CD14-positive monocyte (primary cell): ENCODE measurements at regions not wholly inside any gene's neighbourhood (a gene's known extent, or its start where the extent isn't known, plus 50 kb on each side); places are given as distances from the start of the nearest gene placed in this dataset. TPM values are rescaled to one million over a fixed set of nuclear protein-coding genes. Genes with fewer than 3 reads are reported as not detected.

Experiments used
- DNase-seq, 3 donors: peaks; one replicate each; pipeline ENCODE4 v3.0.0-alpha.2; 2011 to 2022
- H2AFZ ChIP-seq: 2 replicates; pipeline ENCODE4 v1.6.0; 2012; ENCODE audit warnings: mild to moderate bottlenecking, low read depth, low read length, inconsistent platforms; ENCODE audit not compliant: insufficient read depth, poor library complexity, severe bottlenecking
- H3K27ac ChIP-seq, 2 donors: 1 replicate in 1 of 2; 2 replicates in 1 of 2; pipeline ENCODE4 v1.5.1; 2012 to 2013; ENCODE audit warnings: low read length in 2 of 2, control low read depth in 1 of 2, inconsistent platforms in 1 of 2, low read depth in 1 of 2, mild to moderate bottlenecking in 1 of 2
- H3K27me3 ChIP-seq, 2 donors: one replicate each; pipeline versions ENCODE4 v1.6.0 to v1.6.1; 2011 to 2013; ENCODE audit warnings: low read length in 2 of 2; ENCODE audit not compliant: control insufficient read depth in 2 of 2, insufficient read depth in 2 of 2
- H3K36me3 ChIP-seq, 2 donors: replicated peaks in 1 of 2; 1 replicate in 1 of 2; 2 replicates in 1 of 2; pipeline versions ENCODE4 v1.5.1 to v1.6.1; 2012 to 2013; ENCODE audit warnings: low read length in 2 of 2, control low read depth in 1 of 2, inconsistent platforms in 1 of 2, mild to moderate bottlenecking in 1 of 2; ENCODE audit not compliant: insufficient read depth in 2 of 2, control insufficient read depth in 1 of 2
- H3K4me1 ChIP-seq, 2 donors: 1 replicate in 1 of 2; 2 replicates in 1 of 2; pipeline versions ENCODE4 v1.5.1 to v1.6.1; 2012 to 2013; ENCODE audit warnings: low read length in 2 of 2, control low read depth in 1 of 2, inconsistent platforms in 1 of 2, mild to moderate bottlenecking in 1 of 2, moderate library complexity in 1 of 2; ENCODE audit not compliant: insufficient read depth in 2 of 2, control insufficient read depth in 1 of 2
- H3K4me2 ChIP-seq: replicated peaks from 2 replicates; pipeline ENCODE3; 2012; ENCODE audit warnings: low read length, moderate library complexity, mild to moderate bottlenecking; ENCODE audit not compliant: poor library complexity, severe bottlenecking; ENCODE audit errors: extremely low read depth
- H3K4me3 ChIP-seq, 3 experiments: fragments of 200-600 bp in 1 of 3; sonication (generic) in 1 of 3; replicated peaks in 1 of 3; 1 replicate in 2 of 3; 2 replicates in 1 of 3; pipeline ENCODE4 v1.5.1; 2011 to 2013; ENCODE audit warnings: low read length in 3 of 3, mild to moderate bottlenecking in 3 of 3, control low read depth in 2 of 3, low read depth in 2 of 3, inconsistent platforms in 1 of 3, moderate library complexity in 1 of 3
- H3K79me2 ChIP-seq: 2 replicates; pipeline ENCODE4 v1.6.0; 2012; ENCODE audit warnings: mild to moderate bottlenecking, control low read depth, inconsistent platforms, low read length, moderate library complexity; ENCODE audit not compliant: insufficient read depth
- H3K9ac ChIP-seq: 2 replicates; pipeline ENCODE4 v1.6.0; 2017; ENCODE audit warnings: low read length, mild to moderate bottlenecking; ENCODE audit not compliant: insufficient read depth, poor library complexity, severe bottlenecking
- H3K9me3 ChIP-seq, 2 donors: replicated peaks in 1 of 2; 1 replicate in 1 of 2; 2 replicates in 1 of 2; pipeline versions ENCODE4 v1.5.1 to v1.6.1; 2012 to 2013; ENCODE audit warnings: low read length in 2 of 2, control low read depth in 1 of 2; ENCODE audit not compliant: control insufficient read depth in 1 of 2, insufficient read depth in 1 of 2
- H4K20me1 ChIP-seq: 2 replicates; pipeline ENCODE4 v1.6.0; 2012; ENCODE audit warnings: mild to moderate bottlenecking, low read length, control low read depth, moderate library complexity; ENCODE audit not compliant: insufficient read depth
- H3K27ac Mint-ChIP-seq, 7 donors: one replicate each; pipeline ENCODE4 v1.8.0; 2020; ENCODE audit warnings: mild to moderate bottlenecking in 7 of 7, mixed read lengths in 7 of 7, moderate library complexity in 6 of 7, inconsistent platforms in 2 of 7
- H3K27me3 Mint-ChIP-seq, 3 donors: one replicate each; pipeline ENCODE4 v1.8.0; 2021 to 2022; ENCODE audit warnings: low read depth in 3 of 3, mild to moderate bottlenecking in 3 of 3, mixed read lengths in 3 of 3, moderate library complexity in 3 of 3, inconsistent platforms in 1 of 3
- H3K36me3 Mint-ChIP-seq, 2 donors: one replicate each; pipeline ENCODE4 v1.8.0; 2020; ENCODE audit warnings: mixed read lengths in 2 of 2, inconsistent platforms in 1 of 2, mild to moderate bottlenecking in 1 of 2
- H3K4me1 Mint-ChIP-seq: one replicate; pipeline ENCODE4 v1.8.0; 2020; ENCODE audit warnings: mild to moderate bottlenecking, mixed read lengths
- H3K4me3 Mint-ChIP-seq, 2 donors: one replicate each; pipeline ENCODE4 v1.8.0; 2020; ENCODE audit warnings: mild to moderate bottlenecking in 2 of 2, mixed read lengths in 2 of 2, moderate library complexity in 1 of 2
- H3K9me3 Mint-ChIP-seq, 7 donors: one replicate each; pipeline ENCODE4 v1.8.0; 2020 to 2022; ENCODE audit warnings: mixed read lengths in 7 of 7, mild to moderate bottlenecking in 6 of 7, moderate library complexity in 6 of 7, inconsistent platforms in 2 of 7
- WGBS: methylation state at CpG from one replicate; pipeline ENCODE4 v1.1.5; 2013; ENCODE audit warnings: missing lambda C conversion rate; ENCODE audit not compliant: insufficient coverage; 5-methylcytosine and 5-hydroxymethylcytosine counted together
- intact Hi-C, 2 donors: fragments of 100-400 bp; cut with micrococcal nuclease; formaldehyde crosslinking; loops; one replicate each; pipeline versions ENCODE4 v1.15.0 to v1.15.1; 2023
- small RNA-seq: library from RNA; depleted of rRNA; stranded (forward); fragments of <200 nt; gene quantifications from one replicate; pipeline ENCODE3, GENCODE V24; 2012; ENCODE audit warnings: low read depth; ENCODE audit not compliant: insufficient read length
- TF ChIP-seq, protein P1 (sequence below): fragments of 200-600 bp; IDR thresholded peaks from one replicate; pipeline ENCODE4 v1.8.0; 2022; ENCODE audit warnings: antibody characterized with exemption, mild to moderate bottlenecking

DNA sequence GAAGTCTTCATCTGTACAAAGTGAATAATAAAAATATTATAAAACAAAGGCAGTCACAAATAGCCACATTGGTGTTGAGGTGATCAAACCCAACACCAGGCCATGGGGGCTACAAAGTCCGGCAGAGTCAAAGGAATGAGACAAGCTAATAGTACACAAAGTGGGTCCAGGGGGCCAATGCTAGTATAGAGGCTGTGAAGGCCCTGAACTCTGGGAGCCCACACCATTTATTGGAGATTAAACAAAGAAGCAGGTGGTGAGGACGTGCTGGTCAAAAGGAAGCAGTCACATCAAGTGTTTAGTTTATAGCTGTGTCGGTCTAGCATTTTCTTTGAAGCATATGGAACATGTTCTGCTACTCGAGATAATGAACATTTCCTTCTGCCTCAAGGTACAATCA lies 58.6 kb upstream of the CCT8L2 start:
- peaks cover 0 to 5% of the 10 kb centered on the region in 2 donors for H3K36me3 Mint-ChIP-seq
- Histone ChIP-seq H3K27me3 (no peaks in the 10 kb centered on the region), H3K4me2 (no peak overlapping the region), H3K9me3 (peaks cover 13 to 26% of the 10 kb centered on the region in 2 donors), H3K79me2 (no peaks in the 10 kb centered on the region), H2AFZ (no peak overlapping the region), H3K4me1 (no peaks in the 10 kb centered on the region), H3K36me3 (no peaks in the 10 kb centered on the region), H3K27ac (no peak overlapping the region), H4K20me1 (no peaks in the 10 kb centered on the region), H3K9ac (no peak overlapping the region), H3K4me3 (no peak overlapping the region)
- intact Hi-C loops = no loop called here
- no peak overlapping the region for H3K27ac Mint-ChIP-seq
- WGBS = 80% methylated on average over 1 of the region's 4 CpGs
- no peak for DNase-seq
- peaks cover 13 to 40% (median 31%) of the 10 kb centered on the region in 7 donors for H3K9me3 Mint-ChIP-seq
- no peaks in the 10 kb centered on the region for H3K4me1 Mint-ChIP-seq
- H3K27me3 Mint-ChIP-seq = peaks cover 0 to 4% (median 2%) of the 10 kb centered on the region in 3 donors
- TF ChIP-seq, protein P1, sequence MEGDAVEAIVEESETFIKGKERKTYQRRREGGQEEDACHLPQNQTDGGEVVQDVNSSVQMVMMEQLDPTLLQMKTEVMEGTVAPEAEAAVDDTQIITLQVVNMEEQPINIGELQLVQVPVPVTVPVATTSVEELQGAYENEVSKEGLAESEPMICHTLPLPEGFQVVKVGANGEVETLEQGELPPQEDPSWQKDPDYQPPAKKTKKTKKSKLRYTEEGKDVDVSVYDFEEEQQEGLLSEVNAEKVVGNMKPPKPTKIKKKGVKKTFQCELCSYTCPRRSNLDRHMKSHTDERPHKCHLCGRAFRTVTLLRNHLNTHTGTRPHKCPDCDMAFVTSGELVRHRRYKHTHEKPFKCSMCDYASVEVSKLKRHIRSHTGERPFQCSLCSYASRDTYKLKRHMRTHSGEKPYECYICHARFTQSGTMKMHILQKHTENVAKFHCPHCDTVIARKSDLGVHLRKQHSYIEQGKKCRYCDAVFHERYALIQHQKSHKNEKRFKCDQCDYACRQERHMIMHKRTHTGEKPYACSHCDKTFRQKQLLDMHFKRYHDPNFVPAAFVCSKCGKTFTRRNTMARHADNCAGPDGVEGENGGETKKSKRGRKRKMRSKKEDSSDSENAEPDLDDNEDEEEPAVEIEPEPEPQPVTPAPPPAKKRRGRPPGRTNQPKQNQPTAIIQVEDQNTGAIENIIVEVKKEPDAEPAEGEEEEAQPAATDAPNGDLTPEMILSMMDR = no peak
- H3K4me3 Mint-ChIP-seq = no peak overlapping the region

Small RNAs in the stretch of these regions (small RNA-seq; reads per million reads assigned to genes)
- not detected for gene PARP4P3
